ENCODE measurements at regions not wholly inside any gene's neighbourhood (a gene's known extent, or its start where the extent isn't known, plus 50 kb on each side); places are given as distances from the start of the nearest gene placed in this dataset.

DNA sequence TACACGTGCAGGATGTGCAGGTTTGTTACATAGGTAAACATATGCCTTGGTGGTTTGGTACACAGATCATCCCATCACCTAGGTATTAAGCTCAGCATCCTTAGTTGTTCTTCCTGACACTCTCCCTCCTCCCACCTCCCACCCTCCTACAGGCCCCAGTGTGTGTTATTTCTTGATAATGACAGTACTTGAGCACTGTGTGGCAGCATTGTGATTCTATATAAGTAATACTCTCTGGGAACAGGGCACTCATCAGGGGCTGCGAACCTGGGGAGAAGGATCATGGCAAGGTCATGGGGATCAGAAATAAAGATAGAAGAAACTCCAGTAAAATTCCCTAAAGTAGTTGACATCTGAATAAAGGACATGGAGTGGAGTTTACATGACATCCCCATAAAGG is 1256.2 kb upstream of the CRIM1 start:
- no peak for DNase-seq

DNA sequence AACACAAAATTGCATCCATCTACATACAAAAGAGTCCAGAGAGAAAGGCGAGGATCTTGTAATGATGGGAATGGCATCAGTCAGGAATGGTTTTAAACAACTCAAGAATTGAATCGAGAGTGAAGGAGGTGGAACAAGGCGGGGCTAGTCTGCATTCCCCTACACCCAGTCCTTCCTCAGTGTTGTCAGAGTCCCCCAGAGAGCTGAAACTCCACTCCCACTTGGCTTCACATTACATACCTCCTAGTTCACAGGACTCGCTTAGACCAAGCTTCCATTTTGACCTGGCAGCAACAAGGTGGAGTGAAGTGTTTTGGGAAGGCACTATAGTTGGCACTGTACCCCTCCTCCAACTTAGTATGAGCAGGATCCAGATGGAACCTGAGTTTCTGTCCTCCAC is 1273.5 kb upstream of the CRIM1 start:
- DNase-seq, result no peak

DNA sequence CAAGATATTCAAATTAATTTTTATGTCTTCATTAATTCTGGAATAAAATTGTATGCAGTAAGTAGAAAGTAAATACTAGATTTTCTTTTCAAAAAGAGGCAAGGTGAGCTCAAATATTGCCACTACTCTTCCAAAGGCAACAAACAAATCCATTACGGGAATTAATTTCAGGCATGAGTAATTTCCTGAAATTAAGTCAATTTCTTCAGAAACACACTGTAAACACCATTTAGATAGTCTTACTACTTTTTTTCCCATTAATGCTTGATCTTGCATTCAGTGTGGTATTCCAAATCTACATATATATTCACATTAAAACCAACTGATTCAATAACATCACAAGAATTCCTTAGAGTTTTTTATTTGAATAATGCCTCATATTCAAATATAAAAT is 1274.0 kb upstream of the CRIM1 start:
- DNase-seq, result no peak

GRCh38 chr2:35081001-35081621 is 1274.5 kb upstream of the CRIM1 start:
- DNase-seq, result no peak

DNA sequence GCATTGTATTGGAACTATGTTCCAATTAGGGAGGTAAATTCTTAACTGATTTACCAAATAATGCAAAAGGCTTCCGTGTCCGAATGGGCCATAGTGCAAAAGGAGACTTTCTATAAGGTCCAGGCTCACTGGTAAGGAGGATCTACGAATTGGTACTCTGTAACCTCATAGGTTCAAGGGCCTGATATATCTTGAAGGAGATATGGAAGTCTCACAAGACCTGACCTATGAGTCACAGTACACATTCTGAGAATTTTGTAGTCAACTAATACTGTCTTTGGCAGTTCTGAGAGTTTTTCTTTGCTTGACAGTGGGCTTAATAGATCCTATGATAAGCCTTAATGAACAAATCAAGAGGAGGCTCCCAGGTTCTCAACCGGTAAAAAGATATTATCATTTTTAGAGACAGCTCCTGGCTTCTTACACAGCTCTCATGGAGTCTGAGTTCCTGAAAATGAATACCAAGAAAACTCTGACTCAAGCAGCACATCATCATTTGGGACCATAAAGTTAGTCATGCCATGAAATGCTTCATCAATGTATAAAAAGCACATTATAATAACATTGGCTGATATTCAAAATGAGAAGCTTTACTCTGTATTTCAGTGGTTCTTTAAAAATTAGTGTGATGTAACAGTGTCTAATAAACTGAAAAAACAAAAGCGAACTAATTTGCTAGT is 1275.2 kb upstream of the CRIM1 start:
- DNase-seq, result no peak

- DNase-seq, result no peak
These were observed 1288.2 kb upstream of the CRIM1 start for GRCh38 chr2:35067420-35067819.

- DNase-seq, result no peak
These were observed 1291.7 kb upstream of the CRIM1 start for GRCh38 chr2:35063836-35064235.

DNA sequence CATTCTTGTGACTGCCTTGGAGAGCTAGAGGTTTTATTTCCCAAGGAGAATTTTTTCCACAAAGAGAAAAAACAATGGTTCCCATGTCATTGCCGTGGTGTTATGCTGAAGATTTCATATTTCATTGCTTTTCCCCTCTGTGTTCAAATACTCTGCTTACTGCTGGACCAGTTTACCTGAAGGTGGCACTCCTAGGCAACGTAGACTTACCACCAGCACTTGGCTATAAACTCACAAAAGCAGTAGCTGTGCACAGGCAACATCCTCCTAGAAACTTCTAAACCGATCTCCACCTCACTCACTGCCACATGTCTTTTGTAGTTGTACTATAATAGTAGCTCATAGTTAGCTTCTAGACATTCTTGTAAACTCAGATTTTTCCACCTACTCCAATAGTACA is 1319.7 kb upstream of the CRIM1 start:
- DNase-seq, result no peak

DNA sequence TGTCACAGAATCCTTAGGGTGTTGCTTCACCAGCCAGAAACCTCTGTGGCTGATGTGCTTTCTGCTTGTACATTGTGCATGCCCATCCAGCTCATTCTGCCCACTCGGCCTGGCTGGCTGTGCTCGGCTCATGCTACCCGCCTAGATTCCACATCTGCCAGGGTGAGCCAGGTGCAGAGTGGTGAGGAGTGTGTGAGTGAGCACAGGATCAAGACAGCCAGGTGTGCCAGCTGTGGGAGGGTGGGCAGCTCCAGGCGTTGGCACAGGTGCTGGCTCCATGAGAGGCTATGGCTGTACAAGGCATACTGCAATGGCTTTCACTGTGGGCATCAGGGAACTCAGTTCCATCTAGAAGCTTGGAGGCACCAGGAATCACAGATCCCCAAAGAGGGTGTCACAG is 1321.8 kb upstream of the CRIM1 start:
- no peak for DNase-seq

DNA sequence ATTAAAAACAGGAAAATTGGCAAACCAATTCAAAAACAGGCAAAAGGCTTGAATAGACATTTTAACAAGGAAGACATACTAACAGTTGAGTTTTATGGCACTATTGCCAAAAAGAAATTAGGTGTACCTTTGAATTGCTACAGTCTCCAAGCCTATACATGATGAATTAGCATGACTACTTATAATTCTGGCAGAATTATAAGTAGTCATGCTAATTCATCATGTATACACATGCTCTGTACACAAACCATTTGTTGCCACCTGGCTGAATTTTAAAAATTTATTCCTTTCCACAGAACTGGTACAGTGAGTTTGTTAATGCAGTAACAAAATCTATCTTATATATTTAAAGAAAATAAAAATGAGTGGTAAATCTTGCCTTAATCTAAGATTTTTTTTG is 1332.0 kb upstream of the CRIM1 start:
- no peak for DNase-seq

DNA sequence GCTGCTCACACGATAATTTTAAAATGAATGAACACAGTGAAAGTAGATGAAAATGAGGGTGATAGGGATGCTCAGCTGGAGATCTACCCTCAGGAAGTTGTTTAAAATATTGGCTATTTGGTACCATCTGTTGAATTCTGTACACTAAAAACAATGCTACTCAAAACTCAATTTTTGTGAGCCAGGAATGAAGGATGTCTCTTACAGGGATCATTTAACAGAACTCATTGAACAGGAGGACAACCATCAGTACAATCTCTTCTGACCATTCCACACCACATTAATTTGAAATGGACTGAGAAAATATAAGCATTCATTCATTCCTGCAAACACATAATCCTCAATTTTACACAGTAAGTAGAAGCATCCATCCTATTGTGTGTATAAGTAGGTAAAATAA is 1355.1 kb upstream of the CRIM1 start:
- no peak for DNase-seq

- no peak for DNase-seq
These were observed 1356.8 kb upstream of the CRIM1 start for GRCh38 chr2:34998741-34999140.

DNA sequence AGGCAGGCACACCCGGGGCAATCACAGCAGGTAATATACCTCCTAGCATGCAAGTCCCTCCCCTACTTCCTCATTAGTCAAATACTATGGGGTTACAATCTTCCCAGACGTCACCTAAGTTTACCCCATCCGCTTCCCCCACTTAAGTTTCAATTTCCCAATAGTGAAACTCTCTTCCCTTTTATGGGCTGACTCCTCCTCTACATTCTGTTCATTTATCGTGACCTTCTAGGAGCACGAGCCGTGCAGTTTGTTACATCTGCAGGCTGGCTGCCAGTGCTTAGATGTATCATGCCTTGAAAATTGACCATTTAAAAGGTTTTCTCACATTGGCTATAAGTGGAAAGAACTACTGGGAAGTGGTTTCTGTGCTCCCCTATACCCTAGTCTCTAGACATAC is 1357.8 kb upstream of the CRIM1 start:
- DNase-seq, result no peak

DNA sequence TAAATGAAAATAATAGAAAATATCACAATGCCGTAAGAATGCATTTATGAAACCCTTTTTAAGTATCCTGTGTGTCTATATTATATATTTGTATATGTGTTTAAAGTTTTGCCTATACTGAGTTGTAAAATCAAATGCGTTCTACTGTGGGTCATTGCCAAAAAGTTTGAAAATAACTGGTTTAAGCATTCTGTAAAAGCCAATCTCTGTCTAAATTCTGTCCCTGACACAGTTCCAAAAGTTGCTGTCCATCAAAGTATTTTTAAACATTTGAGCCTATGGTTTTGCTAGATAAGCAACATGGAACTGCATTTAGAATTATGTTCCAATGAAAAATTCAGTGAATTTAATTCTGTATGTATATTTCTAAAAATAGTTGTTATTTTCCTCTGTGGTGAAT is 1360.4 kb upstream of the CRIM1 start:
- DNase-seq, result no peak

DNA sequence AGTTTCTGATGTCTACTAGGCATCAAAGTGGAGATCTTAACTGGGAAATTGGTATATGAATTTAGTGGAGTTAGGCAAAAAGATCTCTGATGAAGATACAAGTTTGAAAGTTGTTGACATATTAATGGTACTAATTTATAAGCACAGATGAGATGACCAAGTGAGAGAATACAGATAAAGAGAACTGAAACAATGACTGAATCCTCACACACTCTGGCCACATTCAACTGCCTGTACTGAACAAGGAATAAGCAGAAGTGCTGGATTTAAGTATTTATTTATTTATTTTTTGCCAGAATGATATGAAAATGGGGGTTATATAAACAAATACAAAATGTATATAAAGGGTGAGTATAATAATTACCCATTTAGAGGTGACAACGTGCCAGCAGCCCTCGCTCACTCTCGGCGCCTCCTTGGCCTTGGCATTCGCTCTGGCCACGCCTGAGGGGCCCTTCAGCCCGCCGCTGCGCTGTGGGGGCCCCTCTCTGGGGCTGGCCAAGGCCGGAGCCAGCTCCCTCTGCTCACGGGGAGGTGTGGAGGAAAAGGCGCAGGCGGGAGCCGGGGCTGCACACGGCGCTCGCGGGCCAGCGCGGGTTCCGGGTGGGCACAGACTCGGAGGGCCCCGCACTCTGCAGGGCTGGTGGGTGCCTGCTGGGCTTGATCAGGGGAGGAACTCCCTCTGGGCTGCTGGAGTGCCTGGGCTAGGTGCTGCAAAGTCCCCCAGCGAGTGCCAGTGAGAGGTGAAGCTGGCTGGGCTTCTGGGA is 1363.9 kb upstream of the CRIM1 start:
- no peak for DNase-seq

- no peak for DNase-seq
These were observed 1370.1 kb upstream of the CRIM1 start for GRCh38 chr2:34985474-34985873.

GRCh38 chr2:34980689-34981088 is 1374.9 kb upstream of the CRIM1 start:
- no peak for DNase-seq

DNA sequence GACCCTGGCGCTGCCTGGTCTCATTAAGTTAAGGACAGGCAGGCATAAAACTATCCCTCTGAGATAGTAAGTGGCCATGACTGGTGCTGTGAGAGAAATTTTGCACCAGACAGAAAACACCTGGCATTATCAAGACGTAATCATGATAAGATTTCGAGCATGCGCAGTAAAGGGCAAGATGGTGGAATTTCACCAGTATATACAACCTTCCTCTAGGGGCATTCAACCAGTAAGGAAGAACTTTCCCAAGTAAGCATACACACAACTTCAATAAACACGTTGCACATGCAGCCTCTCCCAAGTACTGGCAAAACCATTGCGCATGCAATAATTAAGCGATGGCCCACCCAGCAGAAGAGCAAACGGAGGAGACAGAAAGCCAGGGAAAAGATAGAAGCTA is 1376.4 kb upstream of the CRIM1 start:
- no peak for DNase-seq

DNA sequence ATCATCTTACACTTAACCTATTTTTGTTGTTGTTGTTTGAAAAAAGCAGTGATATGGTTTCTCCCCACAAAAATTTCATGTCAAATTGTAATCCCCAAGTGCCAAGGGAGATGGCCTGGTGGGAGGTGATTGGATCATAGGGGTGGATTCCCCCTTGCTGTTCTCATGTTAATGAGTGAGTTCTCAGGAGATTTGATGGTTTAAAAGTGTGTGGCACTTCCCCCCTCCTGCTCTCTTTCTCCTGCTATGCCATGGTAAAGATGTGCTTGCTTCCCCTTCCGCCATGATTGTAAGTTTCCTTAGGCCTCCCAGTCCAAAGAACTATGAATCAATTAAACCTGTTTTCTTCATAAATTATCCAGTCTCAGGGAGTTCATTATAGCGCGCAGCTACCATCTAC is 1362.7 kb upstream of the FAM98A start:
- no peak for DNase-seq

GRCh38 chr2:34954758-34955157 is 1355.7 kb upstream of the FAM98A start:
- no peak for DNase-seq

DNA sequence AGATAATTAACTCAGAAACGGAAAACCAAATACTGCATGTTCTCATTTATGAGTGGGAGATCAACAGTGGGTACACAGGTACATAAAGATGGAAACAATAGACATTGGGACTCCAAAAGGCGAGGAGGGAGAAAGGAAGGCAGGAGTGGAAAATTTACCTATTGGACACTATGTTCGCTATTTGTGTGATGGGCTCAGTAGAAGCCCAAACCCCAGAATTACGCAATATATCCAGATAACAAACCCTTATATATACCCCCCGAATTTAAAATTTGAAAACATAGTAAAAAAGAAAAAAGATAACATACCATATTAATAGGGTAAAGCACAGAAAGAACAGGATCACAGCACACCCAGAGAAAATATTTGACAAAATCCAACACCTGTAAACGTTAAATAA is 1351.7 kb upstream of the FAM98A start:
- DNase-seq, result no peak

DNA sequence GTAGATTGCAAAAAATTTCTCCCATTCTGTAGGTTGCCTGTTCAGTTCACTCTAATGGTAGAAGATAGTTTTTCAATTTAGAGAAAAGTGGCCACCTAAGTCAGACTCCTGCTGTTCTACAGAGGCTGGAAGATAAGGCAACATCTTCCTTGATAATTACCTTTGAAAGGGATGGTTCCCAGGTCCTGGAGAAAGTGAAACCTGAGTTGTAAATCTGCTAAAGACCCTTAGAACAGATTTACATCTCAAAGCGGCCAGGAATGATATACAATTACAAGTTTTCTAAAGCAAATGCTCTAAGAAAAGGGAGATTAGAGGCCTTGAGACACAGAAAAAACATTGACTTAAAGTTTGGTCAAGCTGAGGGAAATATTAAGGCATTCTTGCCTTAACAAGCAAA is 1350.2 kb upstream of the FAM98A start:
- DNase-seq, result no peak

- DNase-seq, result no peak
These were observed 1337.0 kb upstream of the FAM98A start for GRCh38 chr2:34936089-34936488.

DNA sequence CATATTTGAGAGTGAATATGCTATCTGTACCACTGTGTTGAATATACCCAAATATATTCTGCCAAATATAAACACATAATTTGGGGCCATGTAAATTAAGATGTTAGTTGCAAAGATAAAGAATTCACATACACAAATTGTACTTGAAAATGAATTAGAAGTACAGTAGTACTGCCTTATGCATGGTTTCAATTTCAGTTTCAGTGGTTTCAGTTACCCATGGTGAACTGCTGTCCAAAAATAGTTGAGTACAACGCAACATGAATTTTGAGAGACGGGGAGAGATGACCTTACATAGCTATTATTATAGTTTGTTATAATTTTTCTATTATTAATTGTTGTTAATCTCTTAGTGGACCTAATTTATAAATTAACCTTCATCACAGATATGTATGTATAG is 1313.0 kb upstream of the FAM98A start:
- DNase-seq, result no peak

Data from T-helper 9 cell (primary cell).